ENCODE measurements at regions not wholly inside any gene's neighbourhood (a gene's known extent, or its start where the extent isn't known, plus 50 kb on each side); places are given as distances from the start of the nearest gene placed in this dataset.
"Not testable (repeated sequence)": the region's sequence is repeated elsewhere in the genome, so short reads cannot be mapped to it uniquely, and the experiment has no call there.

GRCh38 chr5:34180225-34180624 is 137.2 kb upstream of the C1QTNF3 start:
- H3K4me3 ChIP-seq; H3K4me1 ChIP-seq; ATAC-seq; intact Hi-C loops (cut with DNase I); DNase-seq; H3K27me3 ChIP-seq (ENCODE audit: low read depth); H3K9me3 ChIP-seq; H3K27ac ChIP-seq: not testable (repeated sequence)
- H3K36me3 ChIP-seq, result peaks cover 18% of the 10 kb centered on the region

- intact Hi-C loops (cut with DNase I); H3K9me3 ChIP-seq; H3K27ac ChIP-seq; ATAC-seq; H3K4me3 ChIP-seq; H3K4me1 ChIP-seq; H3K27me3 ChIP-seq (ENCODE audit: low read depth): not testable (repeated sequence)
- peaks cover 14% of the 10 kb centered on the region for H3K36me3 ChIP-seq
- peak; percentile 57 for DNase-seq
These were observed 138.1 kb upstream of the C1QTNF3 start for GRCh38 chr5:34180940-34181614.

- H3K4me1 ChIP-seq; H3K27ac ChIP-seq; H3K27me3 ChIP-seq (ENCODE audit: low read depth); H3K9me3 ChIP-seq; ATAC-seq; intact Hi-C loops (cut with DNase I); H3K4me3 ChIP-seq: not testable (repeated sequence)
- H3K36me3 ChIP-seq, result peaks cover 13% of the 10 kb centered on the region
- peak; percentile 45 for DNase-seq
These were observed 142.0 kb upstream of the C1QTNF3 start for GRCh38 chr5:34185005-34185404.

- intact Hi-C loops (cut with DNase I); H3K4me1 ChIP-seq; ATAC-seq; DNase-seq; H3K27me3 ChIP-seq (ENCODE audit: low read depth); H3K9me3 ChIP-seq; H3K27ac ChIP-seq; H3K4me3 ChIP-seq: not testable (repeated sequence)
- peaks cover 11% of the 10 kb centered on the region for H3K36me3 ChIP-seq
These were observed 142.6 kb upstream of the C1QTNF3 start for GRCh38 chr5:34185572-34185971.

GRCh38 chr5:34186108-34186507 is 143.1 kb upstream of the C1QTNF3 start:
- peaks cover 11% of the 10 kb centered on the region for H3K36me3 ChIP-seq
- H3K27ac ChIP-seq, result not testable (repeated sequence)
- peak; percentile 50 for DNase-seq

GRCh38 chr5:34186865-34187264 is 143.9 kb upstream of the C1QTNF3 start:
- H3K9me3 ChIP-seq; H3K27me3 ChIP-seq (ENCODE audit: low read depth); H3K36me3 ChIP-seq; DNase-seq; ATAC-seq; H3K4me3 ChIP-seq; intact Hi-C loops (cut with DNase I); H3K4me1 ChIP-seq; H3K27ac ChIP-seq: not testable (repeated sequence)

More at GRCh38 chr5:34186108-34186507, 143.1 kb upstream of the C1QTNF3 start:
- H3K9me3 ChIP-seq; H3K4me1 ChIP-seq; intact Hi-C loops (cut with DNase I); H3K27me3 ChIP-seq (ENCODE audit: low read depth); H3K4me3 ChIP-seq; ATAC-seq: not testable (repeated sequence)

DNA sequence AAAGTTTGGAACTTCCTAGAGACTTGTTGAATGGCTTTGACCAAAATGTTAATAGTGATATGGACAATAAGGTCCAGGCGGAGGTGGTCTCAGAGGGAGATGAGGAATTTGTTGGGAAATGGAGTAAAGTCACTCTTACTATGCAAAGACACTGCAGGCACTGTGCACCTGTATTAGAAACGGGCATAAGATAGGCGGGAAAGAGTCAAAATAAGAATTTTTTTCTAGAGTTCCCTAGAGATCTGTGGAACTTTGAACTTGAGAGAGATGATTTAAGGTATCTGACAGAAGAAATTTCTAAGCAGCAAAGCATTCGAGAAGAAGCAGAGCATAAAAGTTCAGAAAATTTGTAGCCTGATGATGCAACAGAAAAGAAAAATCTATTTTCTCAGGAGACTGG is 144.4 kb upstream of the C1QTNF3 start:
- H3K9me3 ChIP-seq; H3K36me3 ChIP-seq; H3K4me1 ChIP-seq; H3K27me3 ChIP-seq (ENCODE audit: low read depth); ATAC-seq; H3K4me3 ChIP-seq; DNase-seq; H3K27ac ChIP-seq; intact Hi-C loops (cut with DNase I): not testable (repeated sequence)

DNA sequence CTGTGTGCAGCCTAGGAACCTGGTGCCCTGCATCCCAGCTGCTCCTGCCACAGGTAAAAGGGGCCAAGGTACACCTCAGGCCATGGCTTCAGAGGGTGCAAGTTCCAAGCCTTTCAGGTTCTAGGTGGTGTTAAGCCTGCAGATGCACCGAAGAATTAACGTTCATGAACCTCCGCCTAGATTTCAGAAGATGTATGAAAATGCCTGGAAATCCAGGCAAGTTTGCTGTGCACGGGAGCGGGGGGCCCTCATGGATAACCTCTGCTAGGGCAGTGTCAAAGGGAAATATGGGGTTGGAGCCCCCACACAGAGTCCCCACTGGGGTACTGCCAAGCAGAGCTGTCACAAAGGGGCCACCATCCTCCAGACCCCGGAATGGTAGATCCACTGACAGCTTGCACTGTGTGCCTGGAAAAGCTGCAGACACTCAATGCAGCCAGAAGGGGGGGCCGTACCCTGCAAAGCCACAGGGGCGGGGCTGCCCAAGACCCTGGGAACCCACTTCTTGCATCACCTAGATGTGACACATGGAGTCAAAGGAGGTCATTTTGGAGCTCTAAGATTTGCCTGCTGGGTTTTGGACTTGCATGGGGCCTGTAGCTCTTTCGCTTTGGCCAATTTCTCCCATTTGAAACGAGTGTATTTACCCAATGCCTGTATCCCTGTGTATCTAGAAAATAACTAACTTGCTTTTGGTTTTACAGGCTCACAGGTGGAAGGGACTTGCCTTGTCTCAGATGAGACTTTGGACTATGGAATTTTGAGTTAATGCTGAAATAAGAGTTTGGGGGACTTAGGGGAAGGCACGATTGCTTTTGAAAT is 145.2 kb upstream of the C1QTNF3 start:
- peak; percentile 71 for DNase-seq
- H3K27me3 ChIP-seq (ENCODE audit: low read depth); ATAC-seq; intact Hi-C loops (cut with DNase I); H3K4me1 ChIP-seq; H3K9me3 ChIP-seq; H3K4me3 ChIP-seq; H3K27ac ChIP-seq: not testable (repeated sequence)
- H3K36me3 ChIP-seq, result peaks cover 13% of the 10 kb centered on the region
- TF ChIP-seq CTCF (IDR thresholded peaks at IDR 0.05), result peak; percentile 51

- H3K9me3 ChIP-seq; H3K27ac ChIP-seq; ATAC-seq; H3K4me3 ChIP-seq; intact Hi-C loops (cut with DNase I); H3K4me1 ChIP-seq; H3K27me3 ChIP-seq (ENCODE audit: low read depth): not testable (repeated sequence)
- peaks cover 13% of the 10 kb centered on the region for H3K36me3 ChIP-seq
- DNase-seq, result peak; percentile 67
These were observed 146.2 kb upstream of the C1QTNF3 start for GRCh38 chr5:34189246-34189645.

DNA sequence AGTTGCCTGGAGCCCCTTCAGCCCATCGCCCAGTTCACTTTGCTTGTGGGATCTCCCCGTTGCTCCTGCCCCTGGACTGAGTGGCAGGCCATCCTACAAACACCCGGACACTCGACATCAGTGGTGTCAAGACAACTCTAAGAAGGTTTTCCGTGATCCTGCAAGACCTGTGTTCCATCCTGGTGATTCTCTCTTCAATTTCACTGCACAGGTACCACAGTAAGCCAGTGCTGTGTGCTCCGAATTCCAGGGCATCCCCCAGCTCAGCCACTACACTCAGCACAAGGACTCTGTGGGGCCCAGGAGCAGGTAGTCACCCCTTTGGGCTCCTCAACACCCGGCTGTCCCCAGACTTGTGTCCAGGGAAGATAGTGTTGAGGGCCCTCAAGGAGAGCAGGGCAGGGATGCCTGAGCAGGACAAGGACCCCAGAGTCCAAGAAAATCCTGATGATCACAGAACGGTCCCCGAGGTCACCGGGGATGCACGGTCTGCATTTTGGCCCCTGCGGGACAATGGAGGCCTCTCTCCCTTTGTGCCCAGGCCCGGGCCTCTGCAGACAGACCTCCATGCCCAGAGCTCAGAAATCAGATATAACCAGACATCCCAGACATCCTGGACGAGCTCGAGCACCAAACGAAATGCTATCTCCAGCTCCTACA is 146.9 kb upstream of the C1QTNF3 start:
- ATAC-seq; H3K4me3 ChIP-seq; H3K27me3 ChIP-seq (ENCODE audit: low read depth); H3K27ac ChIP-seq; intact Hi-C loops (cut with DNase I); H3K4me1 ChIP-seq; H3K9me3 ChIP-seq: not testable (repeated sequence)
- DNase-seq, result peak; percentile 61
- H3K36me3 ChIP-seq, result peaks cover 13% of the 10 kb centered on the region

GRCh38 chr5:34190466-34190865 is 147.5 kb upstream of the C1QTNF3 start:
- intact Hi-C loops (cut with DNase I); H3K27ac ChIP-seq; H3K4me3 ChIP-seq; H3K4me1 ChIP-seq; ATAC-seq; H3K9me3 ChIP-seq; H3K27me3 ChIP-seq (ENCODE audit: low read depth): not testable (repeated sequence)
- H3K36me3 ChIP-seq, result peaks cover 13% of the 10 kb centered on the region
- DNase-seq, result peak; percentile 60

DNA sequence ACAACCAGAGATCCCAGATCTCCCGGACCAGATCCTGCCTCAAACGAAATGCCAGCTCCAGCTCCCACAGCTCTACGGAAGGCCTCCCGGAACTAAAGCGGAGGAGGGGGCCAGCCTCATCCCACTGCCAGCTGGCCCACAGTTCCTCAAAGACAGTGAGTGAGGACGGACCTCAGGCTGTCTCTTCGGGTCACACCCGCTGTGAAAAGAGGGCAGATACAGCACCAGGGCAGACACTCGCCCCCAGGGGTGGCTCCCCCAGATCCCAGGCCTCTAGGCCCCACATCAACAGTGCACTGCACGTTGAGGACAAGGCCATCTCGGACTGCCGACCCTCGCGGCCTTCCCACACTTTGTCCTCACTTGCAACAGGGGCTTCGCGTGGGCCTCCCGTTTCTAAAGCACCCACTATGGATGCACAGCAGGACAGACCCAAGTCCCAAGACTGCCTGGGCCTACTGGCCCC is 148.3 kb upstream of the C1QTNF3 start:
- H3K4me3 ChIP-seq; intact Hi-C loops (cut with DNase I); H3K9me3 ChIP-seq; ATAC-seq; H3K4me1 ChIP-seq; H3K27ac ChIP-seq; H3K27me3 ChIP-seq (ENCODE audit: low read depth): not testable (repeated sequence)
- DNase-seq, result peak; percentile 58
- peaks cover 13% of the 10 kb centered on the region for H3K36me3 ChIP-seq
